H9 (cell line): ENCODE measurements at regions not wholly inside any gene's neighbourhood (a gene's known extent, or its start where the extent isn't known, plus 50 kb on each side); places are given as distances from the start of the nearest gene placed in this dataset.

Experiments
- DNase-seq: peaks from one replicate; pipeline ENCODE4 v3.0.0-alpha.2; 2017
- H2AFZ ChIP-seq: one replicate; pipeline ENCODE4 v1.6.1; 2013; ENCODE audit warnings: mild to moderate bottlenecking, low read length, control low read depth, moderate library complexity
- H2AK5ac ChIP-seq: 2 replicates; pipeline ENCODE4 v1.6.1; 2013; ENCODE audit warnings: low read length, control low read depth, mixed read lengths; ENCODE audit not compliant: insufficient read length
- H2BK120ac ChIP-seq: one replicate; pipeline ENCODE4 v1.6.1; 2013; ENCODE audit warnings: low read depth, mild to moderate bottlenecking, low read length, control low read depth, inconsistent platforms; ENCODE audit not compliant: poor library complexity, severe bottlenecking
- H2BK12ac ChIP-seq: 2 replicates; pipeline ENCODE4 v1.6.1; 2013; ENCODE audit warnings: low read length, control low read depth, mixed read lengths, low read depth; ENCODE audit not compliant: insufficient read length
- H2BK15ac ChIP-seq: 2 replicates; pipeline ENCODE4 v1.6.1; 2013; ENCODE audit warnings: low read depth, low read length, control low read depth
- H2BK20ac ChIP-seq: one replicate; pipeline ENCODE4 v1.6.1; 2013; ENCODE audit warnings: low read depth, mild to moderate bottlenecking, low read length, control low read depth, inconsistent platforms; ENCODE audit not compliant: poor library complexity, severe bottlenecking
- H2BK5ac ChIP-seq: 2 replicates; pipeline ENCODE4 v1.6.1; 2013; ENCODE audit warnings: low read length, control low read depth, mixed read lengths; ENCODE audit not compliant: insufficient read length
- H3K14ac ChIP-seq: 2 replicates; pipeline ENCODE4 v1.6.1; 2013; ENCODE audit warnings: low read length, control low read depth; ENCODE audit not compliant: insufficient read depth
- H3K18ac ChIP-seq: 2 replicates; pipeline ENCODE4 v1.6.1; 2013; ENCODE audit warnings: low read depth, mild to moderate bottlenecking, mixed read lengths, low read length, control low read depth; ENCODE audit not compliant: insufficient read length
- H3K23ac ChIP-seq: 2 replicates; pipeline ENCODE4 v1.6.1; 2013; ENCODE audit warnings: low read length, control low read depth, mixed read lengths, low read depth; ENCODE audit not compliant: insufficient read length
- H3K23me2 ChIP-seq: 2 replicates; pipeline ENCODE4 v1.6.1; 2013; ENCODE audit warnings: low read depth, mild to moderate bottlenecking, mixed read lengths, low read length, control low read depth; ENCODE audit not compliant: insufficient read length, poor library complexity, severe bottlenecking
- H3K27ac ChIP-seq: 2 replicates; pipeline ENCODE4 v1.5.1; 2013; ENCODE audit warnings: low read length, control low read depth, mixed read lengths, low read depth; ENCODE audit not compliant: insufficient read length
- H3K27me3 ChIP-seq: 2 replicates; pipeline ENCODE4 v1.6.1; 2013; ENCODE audit warnings: low read length, control low read depth, inconsistent platforms; ENCODE audit not compliant: insufficient read depth
- H3K4ac ChIP-seq: 2 replicates; pipeline ENCODE4 v1.6.1; 2013; ENCODE audit warnings: low read depth, mild to moderate bottlenecking, control low read depth, inconsistent platforms, low read length, moderate library complexity
- H3K4me1 ChIP-seq: 2 replicates; pipeline ENCODE4 v1.6.1; 2013; ENCODE audit warnings: low read length, control low read depth, inconsistent platforms; ENCODE audit not compliant: insufficient read depth
- H3K4me2 ChIP-seq: 2 replicates; pipeline ENCODE4 v1.6.1; 2013; ENCODE audit warnings: low read length, control low read depth, mixed read lengths; ENCODE audit not compliant: insufficient read length, insufficient read depth
- H3K56ac ChIP-seq: 2 replicates; pipeline ENCODE4 v1.6.1; 2013; ENCODE audit warnings: low read depth, mild to moderate bottlenecking, mixed read lengths, low read length, control low read depth; ENCODE audit not compliant: insufficient read length
- H3K79me1 ChIP-seq: 2 replicates; pipeline ENCODE4 v1.6.1; 2013; ENCODE audit warnings: low read depth, mild to moderate bottlenecking, moderate library complexity, low read length, control low read depth, inconsistent platforms; ENCODE audit not compliant: insufficient read depth, poor library complexity, severe bottlenecking
- H3K79me2 ChIP-seq: 2 replicates; pipeline ENCODE4 v1.6.1; 2013; ENCODE audit warnings: low read length, control low read depth, inconsistent platforms; ENCODE audit not compliant: insufficient read depth
- H3K9ac ChIP-seq: 2 replicates; pipeline ENCODE4 v1.6.1; 2013; ENCODE audit warnings: low read length, control low read depth, mixed read lengths; ENCODE audit not compliant: insufficient read length; ENCODE audit errors: extremely low read depth
- H3K9me3 ChIP-seq: one replicate; pipeline ENCODE4 v1.6.1; 2013; ENCODE audit warnings: low read depth, low read length, inconsistent platforms; ENCODE audit not compliant: control insufficient read depth
- H3T11ph ChIP-seq: one replicate; pipeline ENCODE4 v1.6.1; 2013; ENCODE audit warnings: mild to moderate bottlenecking, low read length, control low read depth, inconsistent platforms
- H4K20me1 ChIP-seq: one replicate; pipeline ENCODE4 v1.6.1; 2013; ENCODE audit not compliant: control insufficient read depth, insufficient read length, insufficient read depth
- H4K5ac ChIP-seq: 2 replicates; pipeline ENCODE4 v1.6.1; 2013; ENCODE audit warnings: low read depth, mild to moderate bottlenecking, mixed read lengths, low read length, control low read depth; ENCODE audit not compliant: insufficient read length
- H4K8ac ChIP-seq: replicated peaks from 2 replicates; pipeline ENCODE4 v1.6.1; 2013; ENCODE audit warnings: low read length, control low read depth, mixed read lengths, low read depth; ENCODE audit not compliant: insufficient read length
- H4K91ac ChIP-seq: 2 replicates; pipeline ENCODE4 v1.6.1; 2013; ENCODE audit warnings: low read depth, mild to moderate bottlenecking, moderate library complexity, mixed read lengths, low read length, control low read depth; ENCODE audit not compliant: insufficient read length
- H3K27ac Mint-ChIP-seq, 3 experiments: 2 replicates in 2 of 3; 3 replicates in 1 of 3; pipeline ENCODE4 v1.8.0; 2020 to 2021; ENCODE audit warnings: mixed read lengths in 3 of 3, mild to moderate bottlenecking in 1 of 3, moderate library complexity in 1 of 3
- H3K27me3 Mint-ChIP-seq: 2 replicates; pipeline ENCODE4 v1.8.0; 2021; ENCODE audit warnings: low read depth, mild to moderate bottlenecking, moderate library complexity, mixed read lengths
- H3K36me3 Mint-ChIP-seq, 3 experiments: 2 replicates in 2 of 3; 3 replicates in 1 of 3; pipeline ENCODE4 v1.8.0; 2020 to 2021; ENCODE audit warnings: low read depth in 3 of 3, mixed read lengths in 3 of 3; ENCODE audit not compliant: insufficient read depth in 1 of 3
- H3K4me1 Mint-ChIP-seq, 2 experiments: 2 replicates each; pipeline ENCODE4 v1.8.0; 2020; ENCODE audit warnings: mixed read lengths in 2 of 2
- H3K4me3 Mint-ChIP-seq, 2 experiments: 2 replicates in 1 of 2; 3 replicates in 1 of 2; pipeline ENCODE4 v1.8.0; 2020 to 2021; ENCODE audit warnings: mild to moderate bottlenecking in 2 of 2, mixed read lengths in 2 of 2, moderate library complexity in 1 of 2
- H3K9me3 Mint-ChIP-seq, 2 experiments: 2 replicates in 1 of 2; 3 replicates in 1 of 2; pipeline ENCODE4 v1.8.0; 2020; ENCODE audit warnings: mild to moderate bottlenecking in 2 of 2, mixed read lengths in 2 of 2, moderate library complexity in 1 of 2
- WGBS: extraction: QIAGEN DNeasy Blood & Tissue Kit; methylation state at CpG from one replicate; pipeline ENCODE4 v1.1.7; 2013; ENCODE audit warnings: missing lambda C conversion rate, low lambda C conversion rate, mixed read lengths; ENCODE audit not compliant: insufficient read length; ENCODE audit errors: extremely low coverage; 5-methylcytosine and 5-hydroxymethylcytosine counted together
- TF ChIP-seq, protein P1 (sequence below): fragments of 200-600 bp; sonication (generic); conservative IDR thresholded peaks from 3 replicates; pipeline ENCODE4 v1.8.0; 2021; ENCODE audit warnings: antibody characterized with exemption, mild to moderate bottlenecking

DNA sequence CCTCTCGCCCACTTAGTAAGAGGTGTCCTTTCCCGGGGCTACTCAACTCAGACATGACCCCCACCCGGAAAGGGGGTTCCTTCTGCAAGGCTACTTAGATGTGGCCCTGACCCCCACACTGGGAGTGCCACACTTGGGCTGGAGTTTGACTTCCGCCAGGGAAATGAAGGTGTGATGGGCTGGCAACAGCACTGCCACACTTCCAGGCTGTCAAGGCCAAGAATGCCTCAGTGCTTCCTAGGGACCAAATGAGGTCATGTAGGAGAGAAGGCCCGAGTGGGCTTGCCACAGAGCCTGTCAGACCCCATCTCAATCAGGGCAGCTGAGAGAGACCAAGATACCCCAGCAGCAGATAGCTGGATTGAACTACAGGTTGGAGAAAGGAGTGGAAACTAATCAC, 55.5 kb downstream of the DRD1 start:
- Histone ChIP-seq H3K4me1 (no peaks in the 10 kb centered on the region), H3K9me3 (no peaks in the 10 kb centered on the region), H3T11ph (no peak overlapping the region), H2AK5ac (no peak overlapping the region), H2AFZ (no peak overlapping the region), H3K4ac (no peak overlapping the region), H3K14ac (no peak overlapping the region; the same call in 1 of the 2 replicates), H3K23me2 (no peaks in the 10 kb centered on the region), H3K18ac (no peak overlapping the region), H4K20me1 (no peaks in the 10 kb centered on the region), H4K91ac (no peak overlapping the region), H2BK120ac (no peak overlapping the region), H4K5ac (no peak overlapping the region), H3K79me2 (no peaks in the 10 kb centered on the region), H3K9ac (no peak overlapping the region), H3K4me2 (no peak overlapping the region), H3K23ac (no peak overlapping the region), H3K56ac (no peak overlapping the region), H2BK12ac (no peak overlapping the region), H2BK15ac (no peak overlapping the region), H4K8ac (no peak overlapping the region), H3K79me1 (no peaks in the 10 kb centered on the region), H3K27me3 (no peaks in the 10 kb centered on the region), H2BK5ac (no peak overlapping the region), H3K27ac (no peak overlapping the region), H2BK20ac (no peak overlapping the region)
- TF ChIP-seq, protein P1, sequence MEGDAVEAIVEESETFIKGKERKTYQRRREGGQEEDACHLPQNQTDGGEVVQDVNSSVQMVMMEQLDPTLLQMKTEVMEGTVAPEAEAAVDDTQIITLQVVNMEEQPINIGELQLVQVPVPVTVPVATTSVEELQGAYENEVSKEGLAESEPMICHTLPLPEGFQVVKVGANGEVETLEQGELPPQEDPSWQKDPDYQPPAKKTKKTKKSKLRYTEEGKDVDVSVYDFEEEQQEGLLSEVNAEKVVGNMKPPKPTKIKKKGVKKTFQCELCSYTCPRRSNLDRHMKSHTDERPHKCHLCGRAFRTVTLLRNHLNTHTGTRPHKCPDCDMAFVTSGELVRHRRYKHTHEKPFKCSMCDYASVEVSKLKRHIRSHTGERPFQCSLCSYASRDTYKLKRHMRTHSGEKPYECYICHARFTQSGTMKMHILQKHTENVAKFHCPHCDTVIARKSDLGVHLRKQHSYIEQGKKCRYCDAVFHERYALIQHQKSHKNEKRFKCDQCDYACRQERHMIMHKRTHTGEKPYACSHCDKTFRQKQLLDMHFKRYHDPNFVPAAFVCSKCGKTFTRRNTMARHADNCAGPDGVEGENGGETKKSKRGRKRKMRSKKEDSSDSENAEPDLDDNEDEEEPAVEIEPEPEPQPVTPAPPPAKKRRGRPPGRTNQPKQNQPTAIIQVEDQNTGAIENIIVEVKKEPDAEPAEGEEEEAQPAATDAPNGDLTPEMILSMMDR, result no peak
- Mint-ChIP-seq H3K36me3 (no peaks in the 10 kb centered on the region), H3K27me3 (peaks cover 7% of the 10 kb centered on the region), H3K27ac (no peak overlapping the region), H3K9me3 (0 out of 5 replicates have a peak, but pooled peaks cover 0 to 3% of the 10 kb centered on the region in 2 experiments), H3K4me1 (peaks cover 11 to 12% of the 10 kb centered on the region in 2 experiments), H3K4me3 (no peak overlapping the region)
- WGBS, result no CpG with 5 or more reads among the region's 5 CpGs
- DNase-seq, result no peak
